ENCODE measurements at regions not wholly inside any gene's neighbourhood (a gene's known extent, or its start where the extent isn't known, plus 50 kb on each side); places are given as distances from the start of the nearest gene placed in this dataset.

DNA sequence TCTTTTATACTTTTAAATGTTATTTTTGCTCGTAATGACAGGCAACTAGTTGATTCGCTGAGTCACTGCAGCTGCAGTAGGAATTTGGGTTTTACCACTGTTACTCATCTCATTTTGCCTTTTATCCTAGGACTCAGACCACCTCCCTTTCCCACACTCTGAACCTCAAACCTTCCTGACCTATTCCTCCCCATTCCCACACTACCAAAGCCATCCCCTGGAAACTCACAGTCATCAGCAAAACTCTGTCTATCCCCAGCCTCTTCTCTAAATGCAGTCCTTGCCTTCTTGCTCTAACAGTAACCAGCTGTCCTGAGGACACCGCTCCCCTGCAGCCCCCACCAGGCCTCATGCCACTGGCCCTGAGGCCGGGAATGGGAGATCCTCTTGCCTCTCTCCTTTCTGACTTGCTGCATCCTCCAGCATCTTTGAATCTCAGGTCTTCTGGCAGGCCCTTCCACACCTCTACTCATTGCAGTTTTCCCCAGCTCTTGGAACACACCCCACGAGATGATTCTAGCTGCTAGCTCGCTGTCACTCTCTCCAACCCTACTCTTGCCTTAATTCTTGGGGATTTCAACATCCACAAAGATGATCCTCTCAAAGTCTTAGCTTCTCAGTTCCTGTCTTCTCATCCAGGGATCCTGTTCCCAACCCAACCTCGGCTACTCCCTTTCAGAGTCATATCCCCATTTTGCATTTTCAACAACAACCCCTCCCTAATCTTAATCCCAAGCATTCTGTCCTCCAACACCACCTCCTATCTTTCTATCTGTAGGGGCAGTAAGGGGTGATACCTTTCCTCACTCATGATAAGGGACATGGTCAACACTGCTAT, 55.9 kb upstream of the C3orf80 start:
- peak; percentile 45 for DNase-seq (ENCODE audit: low read depth, low spot score)

- DNase-seq (ENCODE audit: low read depth, low spot score), result no peak
These were observed 54.5 kb upstream of the C3orf80 start for GRCh38 chr3:160170409-160171370.

DNA sequence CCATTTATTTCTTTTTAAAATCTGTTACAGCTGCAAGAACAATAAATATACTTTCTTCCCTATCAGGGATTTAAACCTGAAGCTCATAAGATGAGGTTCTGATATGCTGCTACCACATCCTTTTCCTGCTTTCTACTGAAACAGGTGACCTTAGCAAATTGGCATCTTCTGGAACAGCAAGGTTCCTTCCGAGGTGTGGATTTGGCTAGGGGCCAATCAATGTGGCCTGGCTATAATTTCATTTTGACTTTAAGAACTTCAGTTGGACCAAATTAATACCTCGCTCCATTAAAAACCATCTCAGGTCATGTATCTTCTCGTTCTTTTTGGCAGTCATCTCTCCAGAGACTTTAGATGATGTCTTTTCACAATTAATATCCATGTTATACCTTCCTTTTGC, 53.4 kb upstream of the C3orf80 start:
- DNase-seq (ENCODE audit: low read depth, low spot score), result no peak

DNA sequence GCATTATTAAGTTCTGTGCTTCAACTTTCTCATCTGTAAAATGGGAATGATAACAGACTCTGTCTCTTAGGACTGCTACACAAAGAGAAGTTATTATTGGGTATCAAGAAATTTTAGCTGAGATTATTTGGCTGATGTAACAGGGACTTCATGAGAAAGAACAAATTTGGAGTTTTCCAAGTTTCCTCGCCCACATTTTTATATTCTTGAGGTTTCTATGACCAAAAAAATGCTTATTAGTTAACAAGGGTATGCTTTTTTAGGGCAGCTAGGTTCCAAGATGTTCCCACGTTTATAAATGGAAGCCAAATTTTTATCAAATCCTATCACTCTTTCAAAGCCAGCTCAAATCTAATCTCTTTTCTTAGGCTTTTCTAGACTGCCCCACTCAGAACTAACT, 50.6 kb upstream of the C3orf80 start:
- DNase-seq (ENCODE audit: low read depth, low spot score), result no peak

Measured in brain pericyte (primary cell).